Neural progenitor cell (in vitro differentiated cells): ENCODE measurements at regions not wholly inside any gene's neighbourhood (a gene's known extent, or its start where the extent isn't known, plus 50 kb on each side); places are given as distances from the start of the nearest gene placed in this dataset.

Experiments
- DNase-seq: peaks from one replicate; pipeline ENCODE4 v3.0.0-alpha.2; 2016; ENCODE audit warnings: low spot score
- H2AFZ ChIP-seq: fragments of 200-600 bp; sonication (generic); replicated peaks from 2 replicates; pipeline ENCODE4 v1.6.1; 2016; ENCODE audit warnings: antibody characterized with exemption
- H3F3A ChIP-seq: fragments of 200-600 bp; sonication (generic); 2 replicates; pipeline ENCODE4 v1.6.1; 2016; ENCODE audit warnings: antibody characterized with exemption, low read depth
- H3K27ac ChIP-seq: fragments of 200-600 bp; sonication (generic); 2 replicates; pipeline ENCODE4 v1.5.1; 2016; ENCODE audit warnings: mild to moderate bottlenecking
- H3K27me3 ChIP-seq: fragments of 200-600 bp; sonication (generic); 2 replicates; pipeline ENCODE4 v1.6.1; 2016; ENCODE audit warnings: mild to moderate bottlenecking, moderate library complexity
- H3K36me3 ChIP-seq: fragments of 200-600 bp; sonication (generic); 2 replicates; pipeline ENCODE4 v1.5.1; 2016
- H3K4me1 ChIP-seq: fragments of 200-600 bp; sonication (generic); 2 replicates; pipeline ENCODE4 v1.6.1; 2016; ENCODE audit warnings: mixed run types
- H3K4me2 ChIP-seq: fragments of 200-600 bp; sonication (generic); 2 replicates; pipeline ENCODE4 v1.6.1; 2016
- H3K4me3 ChIP-seq: fragments of 200-600 bp; sonication (generic); 2 replicates; pipeline ENCODE4 v1.5.1; 2016
- H3K79me2 ChIP-seq: fragments of 200-600 bp; sonication (generic); 2 replicates; pipeline ENCODE4 v1.6.1; 2016; ENCODE audit warnings: low read depth
- H3K9ac ChIP-seq: fragments of 200-600 bp; sonication (generic); 2 replicates; pipeline ENCODE4 v1.6.1; 2016
- H3K9me3 ChIP-seq: fragments of 200-600 bp; sonication (generic); 2 replicates; pipeline ENCODE4 v1.5.1; 2016; ENCODE audit warnings: low read depth
- H4K20me1 ChIP-seq: fragments of 200-600 bp; sonication (generic); 2 replicates; pipeline ENCODE4 v1.6.1; 2016; ENCODE audit warnings: low read depth
- H3K27ac Mint-ChIP-seq: 3 replicates; pipeline ENCODE4 v1.8.0; 2021; ENCODE audit warnings: mixed read lengths
- H3K27me3 Mint-ChIP-seq: 2 replicates; pipeline ENCODE4 v1.8.0; 2022; ENCODE audit warnings: low read depth, mild to moderate bottlenecking, inconsistent platforms, moderate library complexity, mixed read lengths; ENCODE audit not compliant: insufficient read depth
- H3K36me3 Mint-ChIP-seq: 3 replicates; pipeline ENCODE4 v1.8.0; 2021; ENCODE audit warnings: mixed read lengths
- H3K4me1 Mint-ChIP-seq: 3 replicates; pipeline ENCODE4 v1.8.0; 2021; ENCODE audit warnings: mixed read lengths
- H3K4me3 Mint-ChIP-seq: 3 replicates; pipeline ENCODE4 v1.8.0; 2021; ENCODE audit warnings: mild to moderate bottlenecking, moderate library complexity, mixed read lengths
- H3K9me3 Mint-ChIP-seq: 3 replicates; pipeline ENCODE4 v1.8.0; 2020; ENCODE audit warnings: mixed read lengths
- EZH2 ChIP-seq: fragments of 200-600 bp; sonication (generic); IDR thresholded peaks from 2 replicates; pipeline ENCODE4 v1.6.1; 2017; ENCODE audit warnings: antibody characterized with exemption, mild to moderate bottlenecking, moderate library complexity
- EZH2phosphoT487 ChIP-seq: fragments of 200-600 bp; sonication (generic); IDR thresholded peaks from 2 replicates; pipeline ENCODE4 v1.6.1; 2017; ENCODE audit warnings: antibody characterized with exemption
- TF ChIP-seq, protein P1 (sequence below): fragments of 200-600 bp; sonication (generic); IDR thresholded peaks from 2 replicates; pipeline ENCODE4 v1.5.1; 2017; ENCODE audit warnings: antibody characterized with exemption, mild to moderate bottlenecking

DNA sequence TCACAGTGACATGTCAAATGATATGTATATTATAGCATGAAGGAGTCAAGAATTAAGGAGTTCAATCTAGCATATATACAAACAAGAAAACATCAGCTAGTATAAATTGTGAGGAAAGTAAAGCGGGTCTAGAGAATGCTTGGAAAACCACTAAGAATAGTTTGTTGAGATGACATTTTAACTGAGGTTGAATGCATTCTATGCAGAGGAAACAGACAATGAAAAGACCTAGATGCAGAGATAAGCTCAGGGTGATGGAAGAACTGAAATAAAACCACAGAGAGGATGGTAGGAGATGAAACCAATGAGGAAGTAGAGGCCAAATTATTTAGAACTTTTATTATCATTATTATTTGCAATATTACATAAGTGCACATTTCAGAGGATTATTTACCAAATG, 803.6 kb upstream of the FANCL start:
- no peaks in the 10 kb centered on the region for H3K27me3 Mint-ChIP-seq
- H3K4me1 Mint-ChIP-seq: peaks cover 23% of the 10 kb centered on the region
- H3K4me3 Mint-ChIP-seq: no peak overlapping the region
- no peaks in the 10 kb centered on the region for H3K4me1 ChIP-seq
- H3K9me3 Mint-ChIP-seq: no peaks in the 10 kb centered on the region
- H3K36me3 Mint-ChIP-seq: no peaks in the 10 kb centered on the region
- H3K27ac ChIP-seq: no peak overlapping the region
- no peaks in the 10 kb centered on the region for H3K9me3 ChIP-seq
- H3K79me2 ChIP-seq: no peaks in the 10 kb centered on the region
- H3K27ac Mint-ChIP-seq: no peak overlapping the region
- H2AFZ ChIP-seq: no peak overlapping the region
- H3K4me2 ChIP-seq: no peak overlapping the region
- no peaks in the 10 kb centered on the region for H3K27me3 ChIP-seq
- DNase-seq: no peak
- H3F3A ChIP-seq: no peaks in the 10 kb centered on the region
- no peak overlapping the region for H3K4me3 ChIP-seq
- H3K36me3 ChIP-seq: no peaks in the 10 kb centered on the region
- H3K9ac ChIP-seq: no peak overlapping the region
- TF ChIP-seq EZH2 (no peak), EZH2phosphoT487 (no peak)
- TF ChIP-seq, protein P1, sequence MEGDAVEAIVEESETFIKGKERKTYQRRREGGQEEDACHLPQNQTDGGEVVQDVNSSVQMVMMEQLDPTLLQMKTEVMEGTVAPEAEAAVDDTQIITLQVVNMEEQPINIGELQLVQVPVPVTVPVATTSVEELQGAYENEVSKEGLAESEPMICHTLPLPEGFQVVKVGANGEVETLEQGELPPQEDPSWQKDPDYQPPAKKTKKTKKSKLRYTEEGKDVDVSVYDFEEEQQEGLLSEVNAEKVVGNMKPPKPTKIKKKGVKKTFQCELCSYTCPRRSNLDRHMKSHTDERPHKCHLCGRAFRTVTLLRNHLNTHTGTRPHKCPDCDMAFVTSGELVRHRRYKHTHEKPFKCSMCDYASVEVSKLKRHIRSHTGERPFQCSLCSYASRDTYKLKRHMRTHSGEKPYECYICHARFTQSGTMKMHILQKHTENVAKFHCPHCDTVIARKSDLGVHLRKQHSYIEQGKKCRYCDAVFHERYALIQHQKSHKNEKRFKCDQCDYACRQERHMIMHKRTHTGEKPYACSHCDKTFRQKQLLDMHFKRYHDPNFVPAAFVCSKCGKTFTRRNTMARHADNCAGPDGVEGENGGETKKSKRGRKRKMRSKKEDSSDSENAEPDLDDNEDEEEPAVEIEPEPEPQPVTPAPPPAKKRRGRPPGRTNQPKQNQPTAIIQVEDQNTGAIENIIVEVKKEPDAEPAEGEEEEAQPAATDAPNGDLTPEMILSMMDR: no peak
- no peaks in the 10 kb centered on the region for H4K20me1 ChIP-seq

DNA sequence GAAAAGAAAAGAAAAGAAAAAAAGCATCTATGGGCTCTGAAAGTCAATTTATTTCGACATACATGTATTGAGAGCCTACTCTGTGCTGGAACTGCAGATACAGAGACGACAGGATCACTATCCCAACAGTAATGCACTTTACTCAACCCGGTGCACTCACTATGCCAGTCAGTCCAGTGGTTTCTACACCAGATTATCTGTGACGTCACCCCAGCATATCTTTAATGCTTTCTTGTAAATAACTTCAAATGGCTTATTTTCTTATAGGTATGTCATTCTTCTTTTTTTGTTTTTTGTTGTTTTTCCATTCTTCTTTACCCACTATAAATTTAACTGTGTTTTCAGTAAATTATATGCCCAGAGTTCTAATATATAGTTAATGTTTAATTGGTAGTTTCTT, 800.0 kb upstream of the FANCL start:
- no peaks in the 10 kb centered on the region for H3K9me3 ChIP-seq
- H2AFZ ChIP-seq: no peak overlapping the region
- Mint-ChIP-seq H3K27ac (no peak overlapping the region), H3K36me3 (no peaks in the 10 kb centered on the region), H3K4me1 (peaks cover 2% of the 10 kb centered on the region), H3K4me3 (no peak overlapping the region), H3K27me3 (no peaks in the 10 kb centered on the region), H3K9me3 (no peaks in the 10 kb centered on the region)
- H3K4me3 ChIP-seq: no peak overlapping the region
- H3K36me3 ChIP-seq: no peaks in the 10 kb centered on the region
- no peak for DNase-seq
- no peaks in the 10 kb centered on the region for H3K4me1 ChIP-seq
- no peak overlapping the region for H3K4me2 ChIP-seq
- no peaks in the 10 kb centered on the region for H3K79me2 ChIP-seq
- no peaks in the 10 kb centered on the region for H3K27me3 ChIP-seq
- H3F3A ChIP-seq: no peaks in the 10 kb centered on the region
- H4K20me1 ChIP-seq: no peaks in the 10 kb centered on the region
- H3K9ac ChIP-seq: no peak overlapping the region
- no peak overlapping the region for H3K27ac ChIP-seq
- TF ChIP-seq EZH2phosphoT487: no peak
- TF ChIP-seq, protein P1: no peak

DNA sequence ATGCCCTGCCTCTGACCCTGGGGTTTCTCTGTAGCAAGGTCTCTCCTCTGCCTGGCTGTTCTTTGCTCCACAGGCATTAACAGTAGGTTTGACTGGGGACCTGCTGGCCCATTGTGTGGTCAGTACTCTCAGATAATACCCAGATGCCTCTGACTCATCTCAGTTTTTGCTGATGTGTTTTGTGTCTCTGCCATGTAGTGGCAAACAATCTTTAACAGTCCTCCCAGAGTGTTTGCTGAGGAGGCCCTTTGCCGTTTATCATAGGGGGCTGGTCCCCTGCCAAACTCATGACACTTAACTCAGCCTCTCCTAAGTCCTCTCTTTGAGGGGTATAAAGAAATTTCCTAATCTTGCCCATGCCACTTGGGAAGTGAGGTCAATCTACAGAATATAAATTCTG, 793.7 kb upstream of the FANCL start:
- Mint-ChIP-seq H3K4me3 (no peak overlapping the region), H3K9me3 (no peaks in the 10 kb centered on the region), H3K27me3 (no peaks in the 10 kb centered on the region), H3K4me1 (peaks cover 4% of the 10 kb centered on the region), H3K36me3 (no peaks in the 10 kb centered on the region), H3K27ac (no peak overlapping the region)
- no peak overlapping the region for H3K4me2 ChIP-seq
- TF ChIP-seq, protein P1: no peak
- TF ChIP-seq EZH2 (no peak), EZH2phosphoT487 (no peak)
- no peak overlapping the region for H3K4me3 ChIP-seq
- H3K4me1 ChIP-seq: peaks cover 3% of the 10 kb centered on the region
- H3K9me3 ChIP-seq: no peaks in the 10 kb centered on the region
- H3K27ac ChIP-seq: no peak overlapping the region
- H3K79me2 ChIP-seq: no peaks in the 10 kb centered on the region
- no peak overlapping the region for H3K9ac ChIP-seq
- no peaks in the 10 kb centered on the region for H3F3A ChIP-seq
- H4K20me1 ChIP-seq: no peaks in the 10 kb centered on the region
- no peak for DNase-seq
- no peaks in the 10 kb centered on the region for H3K27me3 ChIP-seq
- H3K36me3 ChIP-seq: no peaks in the 10 kb centered on the region
- no peak overlapping the region for H2AFZ ChIP-seq

DNA sequence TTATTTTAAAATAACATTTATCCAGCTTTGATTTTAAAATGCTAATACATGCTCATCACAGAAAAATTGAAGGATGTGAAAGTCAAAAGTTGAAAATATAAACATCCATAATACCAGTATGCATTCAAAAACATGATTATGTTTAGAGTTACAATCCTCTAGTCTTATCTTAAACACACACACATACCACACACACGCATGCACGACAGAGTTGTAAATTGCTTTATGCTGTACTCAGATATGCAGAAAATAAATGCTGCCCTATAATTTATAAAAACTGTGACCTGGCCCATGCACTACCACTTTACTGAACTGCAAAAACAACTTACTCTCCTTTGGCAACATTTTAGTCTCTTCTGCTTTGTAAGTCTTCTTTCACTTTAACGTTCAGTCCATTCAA, 793.0 kb upstream of the FANCL start:
- Histone ChIP-seq H3F3A (no peaks in the 10 kb centered on the region), H3K27me3 (no peaks in the 10 kb centered on the region), H3K36me3 (no peaks in the 10 kb centered on the region), H3K9ac (no peak overlapping the region), H2AFZ (no peak overlapping the region), H3K4me1 (peaks cover 3% of the 10 kb centered on the region), H3K27ac (no peak overlapping the region), H3K79me2 (no peaks in the 10 kb centered on the region), H4K20me1 (no peaks in the 10 kb centered on the region), H3K4me3 (no peak overlapping the region), H3K4me2 (no peak overlapping the region), H3K9me3 (no peaks in the 10 kb centered on the region)
- Mint-ChIP-seq H3K36me3 (no peaks in the 10 kb centered on the region), H3K4me3 (no peak overlapping the region), H3K9me3 (no peaks in the 10 kb centered on the region), H3K4me1 (peaks cover 4% of the 10 kb centered on the region), H3K27me3 (no peaks in the 10 kb centered on the region), H3K27ac (no peak overlapping the region)
- no peak for TF ChIP-seq EZH2phosphoT487
- no peak for TF ChIP-seq EZH2
- TF ChIP-seq, protein P1: no peak
- DNase-seq: no peak
